Body of pancreas (tissue), 4 donors: ENCODE measurements at regions not wholly inside any gene's neighbourhood (a gene's known extent, or its start where the extent isn't known, plus 50 kb on each side); places are given as distances from the start of the nearest gene placed in this dataset.

ENCODE experiments used
- POLR2A ChIP-seq, 3 donors: fragments of 450-650 bp; IDR thresholded peaks; one replicate each; pipeline ENCODE4 v1.6.1; 2016; ENCODE audit warnings: antibody characterized with exemption in 3 of 3, mild to moderate bottlenecking in 2 of 3
- TF ChIP-seq, protein P1 (sequence below), 7 experiments: fragments of 450-650 bp in 4 of 7; fragments of 200-600 bp in 3 of 7; sonication (generic) in 3 of 7; IDR thresholded peaks; one replicate each; pipeline ENCODE4 v1.5.1; 2016 to 2019; ENCODE audit warnings: antibody characterized with exemption in 7 of 7

GRCh38 chr4:11814758-11815157 is 386.1 kb upstream of the HS3ST1 start:
- TF ChIP-seq, protein P1, sequence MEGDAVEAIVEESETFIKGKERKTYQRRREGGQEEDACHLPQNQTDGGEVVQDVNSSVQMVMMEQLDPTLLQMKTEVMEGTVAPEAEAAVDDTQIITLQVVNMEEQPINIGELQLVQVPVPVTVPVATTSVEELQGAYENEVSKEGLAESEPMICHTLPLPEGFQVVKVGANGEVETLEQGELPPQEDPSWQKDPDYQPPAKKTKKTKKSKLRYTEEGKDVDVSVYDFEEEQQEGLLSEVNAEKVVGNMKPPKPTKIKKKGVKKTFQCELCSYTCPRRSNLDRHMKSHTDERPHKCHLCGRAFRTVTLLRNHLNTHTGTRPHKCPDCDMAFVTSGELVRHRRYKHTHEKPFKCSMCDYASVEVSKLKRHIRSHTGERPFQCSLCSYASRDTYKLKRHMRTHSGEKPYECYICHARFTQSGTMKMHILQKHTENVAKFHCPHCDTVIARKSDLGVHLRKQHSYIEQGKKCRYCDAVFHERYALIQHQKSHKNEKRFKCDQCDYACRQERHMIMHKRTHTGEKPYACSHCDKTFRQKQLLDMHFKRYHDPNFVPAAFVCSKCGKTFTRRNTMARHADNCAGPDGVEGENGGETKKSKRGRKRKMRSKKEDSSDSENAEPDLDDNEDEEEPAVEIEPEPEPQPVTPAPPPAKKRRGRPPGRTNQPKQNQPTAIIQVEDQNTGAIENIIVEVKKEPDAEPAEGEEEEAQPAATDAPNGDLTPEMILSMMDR (IDR thresholded peaks at IDR 0.05): no peak
- TF ChIP-seq POLR2A (IDR thresholded peaks at IDR 0.05): no peak
